GM19023 (cell line): ENCODE measurements at regions not wholly inside any gene's neighbourhood (a gene's known extent, or its start where the extent isn't known, plus 50 kb on each side); places are given as distances from the start of the nearest gene placed in this dataset.

ENCODE experiments used
- ATAC-seq: cut with Tn5 transposase; IDR thresholded peaks from one replicate; pipeline ENCODE4 v1.9.1; 2021; ENCODE audit warnings: mild to moderate bottlenecking, moderate library complexity; ENCODE audit not compliant: unreplicated experiment

GRCh38 chr5:60207040-60207439 is 313.5 kb upstream of the PDE4D start:
- peak; percentile 76 for ATAC-seq

GRCh38 chr5:60206234-60206633 is 312.7 kb upstream of the PDE4D start:
- ATAC-seq: no peak

GRCh38 chr5:60205071-60205470 is 311.5 kb upstream of the PDE4D start:
- no peak for ATAC-seq

- ATAC-seq: no peak
Observed at GRCh38 chr5:60196385-60197113, 303.0 kb upstream of the PDE4D start.

GRCh38 chr5:60195551-60195950 is 302.0 kb upstream of the PDE4D start:
- ATAC-seq: no peak

GRCh38 chr5:60195083-60195482 is 301.6 kb upstream of the PDE4D start:
- ATAC-seq: no peak

- no peak for ATAC-seq
Observed at GRCh38 chr5:60185231-60186099, 291.9 kb upstream of the PDE4D start.

- no peak for ATAC-seq
Observed at GRCh38 chr5:60184606-60185005, 291.1 kb upstream of the PDE4D start.

- ATAC-seq: no peak
Observed at GRCh38 chr5:60183881-60184280, 290.4 kb upstream of the PDE4D start.

- no peak for ATAC-seq
Observed at GRCh38 chr5:60178101-60178500, 284.6 kb upstream of the PDE4D start.

GRCh38 chr5:60177596-60177995 is 284.1 kb upstream of the PDE4D start:
- no peak for ATAC-seq

- no peak for ATAC-seq
Observed at GRCh38 chr5:60173667-60174066, 280.1 kb upstream of the PDE4D start.

- ATAC-seq: no peak
Observed at GRCh38 chr5:60163762-60164161, 270.2 kb upstream of the PDE4D start.

- no peak for ATAC-seq
Observed at GRCh38 chr5:60162441-60162840, 268.9 kb upstream of the PDE4D start.

- ATAC-seq: peak; percentile 52
Observed at GRCh38 chr5:60161340-60161934, 267.9 kb upstream of the PDE4D start.

- ATAC-seq: no peak
Observed at GRCh38 chr5:60149081-60149480, 255.6 kb upstream of the PDE4D start.

- no peak for ATAC-seq
Observed at GRCh38 chr5:60148366-60148765, 254.8 kb upstream of the PDE4D start.

- ATAC-seq: no peak
Observed at GRCh38 chr5:60147791-60148190, 254.3 kb upstream of the PDE4D start.

GRCh38 chr5:60143942-60144549 is 250.5 kb upstream of the PDE4D start:
- ATAC-seq: no peak

- no peak for ATAC-seq
Observed at GRCh38 chr5:60141119-60141518, 247.6 kb upstream of the PDE4D start.

- ATAC-seq: no peak
Observed at GRCh38 chr5:60136841-60137240, 243.3 kb upstream of the PDE4D start.
